PC-9 (cell line): ENCODE measurements at regions not wholly inside any gene's neighbourhood (a gene's known extent, or its start where the extent isn't known, plus 50 kb on each side); places are given as distances from the start of the nearest gene placed in this dataset.

Experiments used
- CTCF ChIP-seq: fragments of 200-600 bp; sonication (generic); conservative IDR thresholded peaks from 2 replicates; pipeline ENCODE4 v1.6.1; 2017; ENCODE audit warnings: mixed run types, antibody characterized with exemption, mild to moderate bottlenecking, moderate library complexity
- EZH2 ChIP-seq: fragments of 200-600 bp; sonication (generic); IDR thresholded peaks from 2 replicates; pipeline ENCODE4 v1.8.0; 2017; ENCODE audit warnings: antibody characterized with exemption, low read depth

GRCh38 chr13:111926501-111927180 is 140.3 kb upstream of the SOX1 start:
- TF ChIP-seq CTCF (no peak), EZH2 (no peak)
